BLaER1 treated with 17β-estradiol and CSF1 and Interleukin-3, amounts not matched to agents 10 nM and 100 nM (cell line): ENCODE measurements at regions not wholly inside any gene's neighbourhood (a gene's known extent, or its start where the extent isn't known, plus 50 kb on each side); places are given as distances from the start of the nearest gene placed in this dataset.

Experiments
- H3K27ac ChIP-seq, 11 experiments: shearing (Covaris generic); formaldehyde crosslinking; 2 replicates each; pipeline ENCODE4 v1.8.1; 2022
- H3K27me3 ChIP-seq, 11 experiments: shearing (Covaris generic); formaldehyde crosslinking; 2 replicates each; pipeline ENCODE4 v1.8.1; 2022
- H3K36me3 ChIP-seq, 11 experiments: shearing (Covaris generic); formaldehyde crosslinking; 2 replicates each; pipeline ENCODE4 v1.8.1; 2022
- H3K4me1 ChIP-seq, 10 experiments: shearing (Covaris generic); formaldehyde crosslinking; 2 replicates each; pipeline ENCODE4 v1.8.1; 2022
- H3K4me2 ChIP-seq, 11 experiments: shearing (Covaris generic); formaldehyde crosslinking; 2 replicates each; pipeline ENCODE4 v1.8.1; 2022
- H3K4me3 ChIP-seq, 10 experiments: shearing (Covaris generic); formaldehyde crosslinking; 2 replicates each; pipeline ENCODE4 v1.8.1; 2022
- H3K9ac ChIP-seq, 11 experiments: shearing (Covaris generic); formaldehyde crosslinking; 2 replicates each; pipeline ENCODE4 v1.8.1; 2022
- H3K9me3 ChIP-seq, 11 experiments: shearing (Covaris generic); formaldehyde crosslinking; replicated peaks in 1 of 11; 2 replicates each; pipeline ENCODE4 v1.8.1; 2022
- H4K20me1 ChIP-seq, 11 experiments: shearing (Covaris generic); formaldehyde crosslinking; 2 replicates each; pipeline ENCODE4 v1.8.1; 2022
- Cebpa-rat ChIP-seq, 11 experiments: shearing (Covaris generic); IDR thresholded peaks; 2 replicates each; pipeline ENCODE4 v1.8.1; 2022

- no peak overlapping the region for H3K9ac ChIP-seq
- H3K36me3 ChIP-seq = no peaks in the 10 kb centered on the region
- no peaks in the 10 kb centered on the region for H3K4me1 ChIP-seq
- no peak overlapping the region for H3K4me2 ChIP-seq
- no peak for TF ChIP-seq Cebpa-rat (IDR thresholded peaks at IDR 0.05)
- no peak overlapping the region for H3K4me3 ChIP-seq
- H3K27ac ChIP-seq = no peak overlapping the region
- no peaks in the 10 kb centered on the region for H3K27me3 ChIP-seq
- no peaks in the 10 kb centered on the region for H3K9me3 ChIP-seq
- H4K20me1 ChIP-seq = no peaks in the 10 kb centered on the region
Measured at GRCh38 chr1:63169057-63169456, 153.3 kb upstream of the FOXD3 start.

DNA sequence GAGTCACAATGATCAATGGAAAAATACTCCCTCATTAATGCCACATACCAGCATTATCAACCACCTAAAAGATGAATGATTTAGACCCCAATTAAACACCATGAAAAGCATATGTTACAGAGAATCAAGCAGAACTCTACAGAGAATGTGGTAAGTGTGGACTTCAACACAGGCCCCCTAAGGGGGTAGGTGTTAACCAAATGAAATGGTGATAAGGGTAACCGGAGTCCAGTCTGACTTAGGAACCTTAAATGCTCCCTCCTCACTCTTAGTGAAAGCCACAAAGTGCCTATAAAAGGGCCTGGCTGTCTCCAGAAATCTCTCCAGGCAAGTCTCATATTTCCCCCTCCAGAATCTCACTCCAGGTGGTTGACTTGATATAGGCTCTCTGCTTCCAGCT, 149.2 kb upstream of the FOXD3 start:
- Histone ChIP-seq H3K27me3 (no peaks in the 10 kb centered on the region), H3K36me3 (no peaks in the 10 kb centered on the region), H3K4me1 (no peaks in the 10 kb centered on the region), H3K9me3 (peaks cover 0 to 16% (median 10%) of the 10 kb centered on the region in 11 experiments; a peak in 16 of 22 replicates), H3K9ac (no peak overlapping the region), H3K4me2 (no peak overlapping the region), H3K4me3 (no peak overlapping the region), H4K20me1 (no peaks in the 10 kb centered on the region), H3K27ac (no peak overlapping the region)
- no peak for TF ChIP-seq Cebpa-rat (IDR thresholded peaks at IDR 0.05)

GRCh38 chr1:63189677-63190076, 132.7 kb upstream of the FOXD3 start:
- TF ChIP-seq Cebpa-rat (IDR thresholded peaks at IDR 0.05) = no peak
- no peak overlapping the region for H3K9ac ChIP-seq
- H4K20me1 ChIP-seq = no peaks in the 10 kb centered on the region
- H3K4me1 ChIP-seq = no peaks in the 10 kb centered on the region
- no peaks in the 10 kb centered on the region for H3K9me3 ChIP-seq
- no peaks in the 10 kb centered on the region for H3K27me3 ChIP-seq
- H3K4me2 ChIP-seq = no peak overlapping the region
- no peak overlapping the region for H3K4me3 ChIP-seq
- no peaks in the 10 kb centered on the region for H3K36me3 ChIP-seq
- H3K27ac ChIP-seq = no peak overlapping the region

DNA sequence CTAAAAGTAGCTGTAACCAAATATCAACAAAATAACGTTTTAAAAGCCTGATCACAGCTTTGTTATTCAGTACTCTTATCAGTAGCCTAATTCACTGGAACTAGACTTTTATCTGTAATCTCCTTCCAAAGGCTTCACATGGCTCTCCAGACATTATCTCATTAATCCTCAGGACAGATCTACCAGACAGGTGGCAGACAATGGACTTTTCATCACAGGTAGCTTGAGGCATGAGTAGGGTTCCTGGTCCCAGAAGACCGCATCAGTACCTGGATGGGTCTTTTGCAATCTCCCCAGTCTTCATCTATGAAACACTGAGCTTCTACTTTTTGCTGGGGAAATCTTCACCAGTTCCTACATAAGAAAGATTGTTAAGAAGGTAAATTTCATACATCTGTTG, 132.2 kb upstream of the FOXD3 start:
- no peaks in the 10 kb centered on the region for H3K9me3 ChIP-seq
- no peak overlapping the region for H3K9ac ChIP-seq
- no peak overlapping the region for H3K4me3 ChIP-seq
- H3K36me3 ChIP-seq = no peaks in the 10 kb centered on the region
- no peak for TF ChIP-seq Cebpa-rat (IDR thresholded peaks at IDR 0.05)
- H4K20me1 ChIP-seq = no peaks in the 10 kb centered on the region
- no peaks in the 10 kb centered on the region for H3K27me3 ChIP-seq
- no peak overlapping the region for H3K4me2 ChIP-seq
- no peaks in the 10 kb centered on the region for H3K4me1 ChIP-seq
- no peak overlapping the region for H3K27ac ChIP-seq

DNA sequence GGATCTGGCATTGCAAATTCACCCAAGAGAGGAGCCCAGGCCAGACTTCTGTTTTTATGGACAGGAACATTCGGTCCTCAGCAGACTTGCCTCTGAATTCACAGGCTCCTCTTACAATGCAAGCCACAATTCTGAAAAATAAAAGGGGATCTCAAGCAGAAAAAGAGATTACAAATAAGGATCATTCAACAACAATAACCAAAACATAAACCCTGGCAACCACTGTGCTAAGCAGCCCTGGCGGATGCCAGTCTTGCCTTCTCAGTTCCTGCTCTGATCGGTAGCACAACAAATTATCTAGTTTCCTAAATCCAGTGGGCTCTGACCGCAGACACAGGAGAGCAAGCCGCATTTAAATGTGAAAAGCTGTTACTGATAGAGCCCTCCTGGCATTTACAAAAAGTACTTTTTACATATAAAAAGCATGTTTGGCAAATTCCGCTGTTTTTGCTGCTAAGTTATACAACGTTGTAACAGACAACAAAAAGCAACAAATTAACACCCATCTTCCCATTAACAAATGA, 123.4 kb upstream of the FOXD3 start:
- H3K36me3 ChIP-seq = no peaks in the 10 kb centered on the region
- H3K4me1 ChIP-seq = no peaks in the 10 kb centered on the region
- no peak overlapping the region for H3K4me3 ChIP-seq
- H3K9ac ChIP-seq = no peak overlapping the region
- H3K27ac ChIP-seq = no peak overlapping the region
- H3K27me3 ChIP-seq = no peaks in the 10 kb centered on the region
- no peak for TF ChIP-seq Cebpa-rat (IDR thresholded peaks at IDR 0.05)
- no peaks in the 10 kb centered on the region for H4K20me1 ChIP-seq
- no peaks in the 10 kb centered on the region for H3K9me3 ChIP-seq
- no peak overlapping the region for H3K4me2 ChIP-seq

DNA sequence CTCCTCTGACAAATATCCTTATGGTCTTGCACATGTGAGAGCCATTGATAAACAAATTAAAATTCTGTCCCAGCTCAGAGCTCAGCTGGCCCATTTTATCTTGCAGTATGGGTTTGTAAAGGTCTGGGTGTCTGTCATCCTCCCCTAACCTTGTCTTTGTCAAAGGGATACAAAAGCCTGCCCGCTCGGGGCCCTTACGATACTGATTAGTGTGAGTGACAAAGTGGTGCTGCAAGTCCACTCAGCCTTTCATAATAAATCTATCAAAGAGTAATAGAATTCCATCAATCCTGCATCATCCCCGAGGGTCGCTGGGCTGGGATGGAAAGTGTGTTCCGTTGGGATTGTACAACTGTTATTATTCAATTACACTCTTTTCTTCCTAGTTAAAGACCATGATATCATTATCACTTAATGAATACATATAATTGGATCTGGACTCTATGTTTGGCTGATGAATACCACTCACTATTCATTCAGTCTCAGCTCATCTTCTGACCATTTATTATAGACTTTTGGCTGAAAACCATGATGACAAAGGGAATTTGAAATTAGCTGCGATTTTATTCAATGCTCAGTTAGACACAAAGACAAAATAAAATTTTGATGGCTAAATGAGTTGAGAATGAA, 122.5 kb upstream of the FOXD3 start:
- H3K9me3 ChIP-seq = no peaks in the 10 kb centered on the region
- TF ChIP-seq Cebpa-rat (IDR thresholded peaks at IDR 0.05) = no peak

DNA sequence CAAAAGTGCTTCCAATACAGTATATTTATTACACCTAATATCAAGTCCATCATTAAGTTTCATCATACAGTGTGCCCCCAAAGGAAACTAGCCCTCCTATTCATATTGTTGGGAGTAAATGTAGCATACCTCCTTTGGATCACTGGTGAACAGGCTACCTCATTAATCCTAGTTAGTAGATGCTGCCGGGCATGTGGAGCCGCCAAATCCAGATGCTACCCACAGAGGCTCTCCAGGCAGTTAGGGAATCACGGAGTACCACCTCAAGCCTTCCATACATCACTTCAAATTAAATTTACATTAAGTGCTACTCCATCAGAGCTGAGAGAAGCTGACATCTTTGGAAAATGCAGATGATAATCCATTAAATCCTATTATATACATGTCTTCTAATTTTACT, 121.7 kb upstream of the FOXD3 start:
- Histone ChIP-seq H3K4me1 (no peaks in the 10 kb centered on the region), H3K27ac (no peak overlapping the region), H3K27me3 (no peaks in the 10 kb centered on the region), H3K4me2 (no peak overlapping the region), H3K9me3 (no peaks in the 10 kb centered on the region), H3K9ac (no peak overlapping the region), H3K4me3 (no peak overlapping the region), H4K20me1 (no peaks in the 10 kb centered on the region), H3K36me3 (no peaks in the 10 kb centered on the region)
- no peak for TF ChIP-seq Cebpa-rat (IDR thresholded peaks at IDR 0.05)

More for the DNA sequence above, 122.5 kb upstream of the FOXD3 start:
- Histone ChIP-seq H3K36me3 (no peaks in the 10 kb centered on the region), H3K4me3 (no peak overlapping the region), H3K9ac (no peak overlapping the region), H3K27ac (no peak overlapping the region), H3K4me2 (no peak overlapping the region), H4K20me1 (no peaks in the 10 kb centered on the region), H3K27me3 (no peaks in the 10 kb centered on the region), H3K4me1 (no peaks in the 10 kb centered on the region)

DNA sequence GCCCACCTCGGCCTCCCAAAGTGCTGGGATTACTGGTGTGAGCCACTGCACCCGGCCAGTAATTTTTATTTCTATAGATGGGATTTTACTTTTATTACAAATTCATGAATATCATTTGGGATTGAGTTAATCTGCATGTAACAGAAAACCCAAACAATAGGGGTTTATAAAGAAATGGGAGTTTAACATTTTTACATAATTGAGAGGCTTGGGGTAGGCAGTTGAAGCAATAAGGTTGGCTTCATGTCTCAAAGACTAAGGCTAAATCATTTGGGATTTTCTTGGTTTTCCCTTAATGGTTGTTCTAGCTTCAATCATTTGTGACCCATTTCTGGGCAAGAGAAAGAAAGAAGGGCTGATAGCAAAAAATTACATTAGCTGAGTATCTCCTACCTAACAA, 118.7 kb upstream of the FOXD3 start:
- Histone ChIP-seq H3K9me3 (no peaks in the 10 kb centered on the region), H3K4me2 (no peak overlapping the region), H3K27ac (no peak overlapping the region), H3K27me3 (no peaks in the 10 kb centered on the region), H3K36me3 (no peaks in the 10 kb centered on the region), H3K4me3 (no peak overlapping the region), H4K20me1 (no peaks in the 10 kb centered on the region), H3K9ac (no peak overlapping the region), H3K4me1 (no peaks in the 10 kb centered on the region)
- no peak for TF ChIP-seq Cebpa-rat (IDR thresholded peaks at IDR 0.05)

DNA sequence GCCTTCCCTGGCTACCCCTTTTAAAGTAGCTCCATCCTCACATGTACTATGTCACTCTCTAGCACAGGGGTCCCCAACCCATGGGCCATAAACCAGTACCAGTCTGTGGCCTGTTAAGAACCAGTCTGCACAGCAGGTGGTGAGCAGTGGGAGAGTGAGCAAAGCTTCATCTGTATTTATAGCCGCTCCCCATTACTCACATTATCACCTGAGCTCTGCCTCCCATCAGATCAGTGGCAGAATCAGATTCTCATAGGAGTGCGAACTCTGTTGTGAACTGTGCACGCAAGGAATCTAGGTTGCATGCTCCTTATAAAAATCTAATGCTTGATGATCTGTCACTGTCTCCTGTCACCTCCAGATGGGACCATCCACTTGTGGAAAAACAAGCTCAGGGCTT, 116.6 kb upstream of the FOXD3 start:
- Histone ChIP-seq H3K4me1 (no peaks in the 10 kb centered on the region), H3K4me2 (no peak overlapping the region)

GRCh38 chr1:63214553-63214952, 107.8 kb upstream of the FOXD3 start:
- Histone ChIP-seq H3K4me3 (no peak overlapping the region), H3K4me2 (no peak overlapping the region), H3K4me1 (no peaks in the 10 kb centered on the region), H3K9ac (no peak overlapping the region), H3K9me3 (peaks cover 4 to 19% (median 15%) of the 10 kb centered on the region in 11 experiments; a peak in 15 of 22 replicates), H4K20me1 (no peaks in the 10 kb centered on the region), H3K27me3 (no peaks in the 10 kb centered on the region), H3K36me3 (no peaks in the 10 kb centered on the region), H3K27ac (no peak overlapping the region)
- TF ChIP-seq Cebpa-rat (IDR thresholded peaks at IDR 0.05) = no peak

More for the DNA sequence above, 116.6 kb upstream of the FOXD3 start:
- no peaks in the 10 kb centered on the region for H4K20me1 ChIP-seq
- no peak for TF ChIP-seq Cebpa-rat (IDR thresholded peaks at IDR 0.05)
- H3K27me3 ChIP-seq = no peaks in the 10 kb centered on the region
- no peak overlapping the region for H3K4me3 ChIP-seq
- no peaks in the 10 kb centered on the region for H3K9me3 ChIP-seq
- H3K27ac ChIP-seq = no peak overlapping the region
- no peak overlapping the region for H3K9ac ChIP-seq
- H3K36me3 ChIP-seq = no peaks in the 10 kb centered on the region
